MM.1S (cell line): ENCODE measurements at regions not wholly inside any gene's neighbourhood (a gene's known extent, or its start where the extent isn't known, plus 50 kb on each side); places are given as distances from the start of the nearest gene placed in this dataset.

Source experiments
- DNase-seq: peaks from one replicate; pipeline ENCODE4 v3.0.0-alpha.2; 2015
- H2AFZ ChIP-seq: fragments of 300-600 bp; sonication (generic); 2 replicates; pipeline ENCODE4 v1.6.0; 2016; ENCODE audit warnings: antibody characterized with exemption, low read length
- H3F3A ChIP-seq: fragments of 300-600 bp; sonication (generic); 2 replicates; pipeline ENCODE4 v1.6.1; 2016; ENCODE audit warnings: mild to moderate bottlenecking, antibody characterized with exemption, low read length, moderate library complexity, mixed read lengths; ENCODE audit not compliant: insufficient read depth
- H3K27ac ChIP-seq: fragments of 300-600 bp; sonication (generic); 2 replicates; pipeline ENCODE4 v1.5.1; 2016; ENCODE audit warnings: mild to moderate bottlenecking, low read length
- H3K27me3 ChIP-seq: fragments of 300-600 bp; sonication (generic); replicated peaks from 2 replicates; pipeline ENCODE4 v1.6.0; 2016; ENCODE audit warnings: low read length; ENCODE audit not compliant: insufficient read depth
- H3K36me3 ChIP-seq: fragments of 300-600 bp; sonication (generic); replicated peaks from 2 replicates; pipeline ENCODE4 v1.6.1; 2016; ENCODE audit warnings: mild to moderate bottlenecking, low read length, mixed read lengths; ENCODE audit not compliant: insufficient read depth
- H3K4me1 ChIP-seq: fragments of 300-600 bp; sonication (generic); 2 replicates; pipeline ENCODE4 v1.6.1; 2016; ENCODE audit warnings: low read length, mixed read lengths
- H3K4me2 ChIP-seq: fragments of 300-600 bp; sonication (generic); 2 replicates; pipeline ENCODE4 v1.6.0; 2016; ENCODE audit warnings: low read depth, low read length
- H3K4me3 ChIP-seq: fragments of 300-600 bp; sonication (generic); 2 replicates; pipeline ENCODE4 v1.5.1; 2016; ENCODE audit warnings: low read length, mixed read lengths
- H3K79me2 ChIP-seq: fragments of 300-600 bp; sonication (generic); 2 replicates; pipeline ENCODE4 v1.6.1; 2016; ENCODE audit warnings: mixed run types, low read length, mixed read lengths
- H3K9ac ChIP-seq: fragments of 300-600 bp; sonication (generic); 2 replicates; pipeline ENCODE4 v1.6.1; 2016; ENCODE audit warnings: low read length, mixed read lengths
- H3K9me2 ChIP-seq: fragments of 300-600 bp; sonication (generic); replicated peaks from 2 replicates; pipeline ENCODE4 v1.6.1; 2016; ENCODE audit warnings: mild to moderate bottlenecking, low read length, mixed read lengths; ENCODE audit not compliant: insufficient read depth
- H3K9me3 ChIP-seq: fragments of 300-600 bp; sonication (generic); replicated peaks from 2 replicates; pipeline ENCODE4 v1.6.1; 2016; ENCODE audit warnings: mild to moderate bottlenecking, low read length, mixed read lengths; ENCODE audit not compliant: insufficient read depth
- H4K20me1 ChIP-seq: fragments of 300-600 bp; sonication (generic); 2 replicates; pipeline ENCODE4 v1.6.1; 2016; ENCODE audit warnings: mild to moderate bottlenecking, low read length, moderate library complexity, mixed read lengths; ENCODE audit not compliant: insufficient read depth
- CTCF ChIP-seq: fragments of 300-600 bp; sonication (generic); IDR thresholded peaks from 2 replicates; pipeline ENCODE4 v1.5.1; 2016; ENCODE audit warnings: antibody characterized with exemption, low read length, mixed read lengths
- EZH2 ChIP-seq: fragments of 300-600 bp; sonication (generic); optimal IDR thresholded peaks from 2 replicates; pipeline ENCODE3; 2017; ENCODE audit warnings: low read depth, mild to moderate bottlenecking, antibody characterized with exemption, low read length, mixed read lengths
- EZH2phosphoT487 ChIP-seq: fragments of 300-600 bp; sonication (generic); IDR thresholded peaks from 2 replicates; pipeline ENCODE4 v1.6.1; 2018; ENCODE audit warnings: antibody characterized with exemption, low read length

- H3K4me2 ChIP-seq: no peak overlapping the region
- no peak overlapping the region for H3K27ac ChIP-seq
- no peak overlapping the region for H3K4me3 ChIP-seq
- H2AFZ ChIP-seq: no peak overlapping the region
- no peaks in the 10 kb centered on the region for H3K27me3 ChIP-seq
- no peaks in the 10 kb centered on the region for H3K9me3 ChIP-seq
- no peak for TF ChIP-seq EZH2phosphoT487
- no peak for TF ChIP-seq CTCF
- no peak for TF ChIP-seq EZH2
- H3K9ac ChIP-seq: no peak overlapping the region
- no peak for DNase-seq
- H3K79me2 ChIP-seq: no peaks in the 10 kb centered on the region
- H3F3A ChIP-seq: no peaks in the 10 kb centered on the region
- no peaks in the 10 kb centered on the region for H3K36me3 ChIP-seq
- no peaks in the 10 kb centered on the region for H3K9me2 ChIP-seq
- H4K20me1 ChIP-seq: no peaks in the 10 kb centered on the region
- H3K4me1 ChIP-seq: no peaks in the 10 kb centered on the region
Measured at GRCh38 chr12:102746963-102747362, 170.1 kb downstream of the PAH start.

GRCh38 chr12:102745971-102746600 lies 171.0 kb downstream of the PAH start:
- TF ChIP-seq EZH2: no peak
- no peak for TF ChIP-seq EZH2phosphoT487
- no peak for TF ChIP-seq CTCF
- Histone ChIP-seq H3K36me3 (no peaks in the 10 kb centered on the region), H3K27ac (no peak overlapping the region), H4K20me1 (no peaks in the 10 kb centered on the region), H3K27me3 (no peaks in the 10 kb centered on the region), H3K9me2 (no peaks in the 10 kb centered on the region), H3K79me2 (no peaks in the 10 kb centered on the region), H3K4me2 (no peak overlapping the region), H3K9me3 (no peaks in the 10 kb centered on the region), H3F3A (no peaks in the 10 kb centered on the region), H3K4me1 (no peaks in the 10 kb centered on the region), H3K9ac (no peak overlapping the region), H3K4me3 (no peak overlapping the region), H2AFZ (no peak overlapping the region)
- no peak for DNase-seq

- Histone ChIP-seq H3K4me2 (no peak overlapping the region), H3K36me3 (no peaks in the 10 kb centered on the region), H2AFZ (no peak overlapping the region), H3K27me3 (no peaks in the 10 kb centered on the region), H4K20me1 (no peaks in the 10 kb centered on the region), H3F3A (no peaks in the 10 kb centered on the region), H3K27ac (no peak overlapping the region), H3K9me2 (no peaks in the 10 kb centered on the region), H3K4me3 (no peak overlapping the region), H3K9ac (no peak overlapping the region), H3K4me1 (no peaks in the 10 kb centered on the region), H3K9me3 (no peaks in the 10 kb centered on the region), H3K79me2 (no peaks in the 10 kb centered on the region)
- DNase-seq: no peak
- TF ChIP-seq EZH2phosphoT487: no peak
- TF ChIP-seq CTCF: no peak
- no peak for TF ChIP-seq EZH2
Measured at GRCh38 chr12:102741196-102741595, 175.8 kb downstream of the PAH start.
